ENCODE measurements at regions not wholly inside any gene's neighbourhood (a gene's known extent, or its start where the extent isn't known, plus 50 kb on each side); places are given as distances from the start of the nearest gene placed in this dataset.
A peak's percentile ranks its signal among the peaks of the same experiment; 100 is the strongest.

- Histone ChIP-seq H3K27ac (no peak overlapping the region), H3K36me3 (no peaks in the 10 kb centered on the region), H3K27me3 (peaks cover 8% of the 10 kb centered on the region), H3K4me3 (no peak overlapping the region), H3K4me1 (peaks cover 0 to 4% (median 0%) of the 10 kb centered on the region in 3 donors), H3K9me3 (no peaks in the 10 kb centered on the region)
- ATAC-seq: no peak
- TF ChIP-seq POLR2A (IDR thresholded peaks at IDR 0.05) (no peak), CTCF (IDR thresholded peaks at IDR 0.05) (no peak), POLR2AphosphoS5 (IDR thresholded peaks at IDR 0.05) (no peak), EP300 (IDR thresholded peaks at IDR 0.05) (no peak)
- WGBS, 2 donors (ENCODE audit: low coverage in 1 of 2): 0 to 67% methylated on average over 1 to 3 of the region's 4 CpGs
Observed at GRCh38 chr11:113533425-113533698, 58.2 kb upstream of the DRD2 start.

- no peak overlapping the region for H3K4me3 ChIP-seq
- peaks cover 8% of the 10 kb centered on the region for H3K27me3 ChIP-seq
- H3K4me1 ChIP-seq: peaks cover 0 to 4% (median 0%) of the 10 kb centered on the region in 3 donors
- WGBS, 2 donors (ENCODE audit: low coverage in 1 of 2): 0 to 15% methylated on average over 4 to 8 of the region's 9 CpGs
- ATAC-seq: peak; percentile 51
- H3K27ac ChIP-seq: no peak overlapping the region
- TF ChIP-seq EP300 (IDR thresholded peaks at IDR 0.05) (no peak), CTCF (IDR thresholded peaks at IDR 0.05) (peak; percentile 54 to 84 (median 75)), POLR2AphosphoS5 (IDR thresholded peaks at IDR 0.05) (no peak)
- no peaks in the 10 kb centered on the region for H3K9me3 ChIP-seq
- H3K36me3 ChIP-seq: no peaks in the 10 kb centered on the region
Observed at GRCh38 chr11:113532697-113533424, 57.7 kb upstream of the DRD2 start.

- Histone ChIP-seq H3K4me1 (peaks cover 0 to 4% (median 0%) of the 10 kb centered on the region in 3 donors), H3K9me3 (no peaks in the 10 kb centered on the region), H3K27me3 (peaks cover 8% of the 10 kb centered on the region), H3K4me3 (no peak overlapping the region), H3K36me3 (no peaks in the 10 kb centered on the region), H3K27ac (no peak overlapping the region)
- WGBS, 2 donors (ENCODE audit: low coverage in 1 of 2): 67 to 70% methylated on average over 3 to 4 of the region's 8 CpGs
- no peak for ATAC-seq
- TF ChIP-seq EP300 (IDR thresholded peaks at IDR 0.05): no peak
- TF ChIP-seq POLR2AphosphoS5 (IDR thresholded peaks at IDR 0.05): no peak
- TF ChIP-seq POLR2A (IDR thresholded peaks at IDR 0.05): no peak
- no peak for TF ChIP-seq CTCF (IDR thresholded peaks at IDR 0.05)
Observed at GRCh38 chr11:113531575-113532451, 56.6 kb upstream of the DRD2 start.

- H3K36me3 ChIP-seq: no peaks in the 10 kb centered on the region
- TF ChIP-seq EP300 (IDR thresholded peaks at IDR 0.05): no peak
- TF ChIP-seq POLR2A (IDR thresholded peaks at IDR 0.05): no peak
- TF ChIP-seq POLR2AphosphoS5 (IDR thresholded peaks at IDR 0.05): no peak
- no peak for TF ChIP-seq CTCF (IDR thresholded peaks at IDR 0.05)
- WGBS, 2 donors (ENCODE audit: low coverage in 1 of 2): 74 to 79% methylated on average over 3 of the region's 3 CpGs
- H3K4me3 ChIP-seq: no peak overlapping the region
- H3K9me3 ChIP-seq: no peaks in the 10 kb centered on the region
- no peak overlapping the region for H3K27ac ChIP-seq
- peaks cover 0 to 4% (median 0%) of the 10 kb centered on the region in 3 donors for H3K4me1 ChIP-seq
- peaks cover 8% of the 10 kb centered on the region for H3K27me3 ChIP-seq
- no peak for ATAC-seq
Observed at GRCh38 chr11:113531083-113531482, 55.9 kb upstream of the DRD2 start.

Measured in gastroesophageal sphincter (tissue), 4 donors.